ENCODE measurements at regions not wholly inside any gene's neighbourhood (a gene's known extent, or its start where the extent isn't known, plus 50 kb on each side); places are given as distances from the start of the nearest gene placed in this dataset.
"Not testable (repeated sequence)": the region's sequence is repeated elsewhere in the genome, so short reads cannot be mapped to it uniquely, and the experiment has no call there.

DNA sequence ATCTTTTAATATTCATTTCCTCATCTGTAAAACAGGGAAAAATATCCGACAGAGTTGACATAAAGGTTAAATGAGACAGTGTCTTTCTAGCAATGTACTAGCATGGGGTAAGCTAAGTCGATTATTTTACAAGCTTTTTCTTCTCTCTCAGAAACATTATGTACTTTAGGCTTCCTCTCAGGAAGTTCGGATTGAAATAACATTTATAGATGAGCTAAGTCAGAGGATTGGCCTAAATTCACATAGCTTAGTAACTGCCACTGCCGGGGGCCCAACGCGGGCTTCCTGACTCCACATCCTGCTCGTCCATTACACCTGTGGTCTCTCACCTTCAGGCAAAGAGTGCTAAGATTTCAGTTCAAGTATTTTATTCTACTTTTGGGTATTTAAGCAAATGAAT, 462.3 kb upstream of the NFIA start:
- Histone ChIP-seq H3K27me3 (replicated peaks in 2 of 5; ENCODE audit: control insufficient read depth in 4 of 5, insufficient read depth in 5 of 5, low read length in 4 of 5) (no peaks in the 10 kb centered on the region), H3K4me3 (ENCODE audit: control insufficient read depth in 1 of 7, extremely low read depth in 1 of 7, insufficient read depth in 4 of 7, low read depth in 2 of 7, low read length in 6 of 7) (no peak overlapping the region), H3K36me3 (ENCODE audit: control insufficient read depth in 4 of 4, insufficient read depth in 4 of 4, low read length in 3 of 4) (no peaks in the 10 kb centered on the region), H3K27ac (ENCODE audit: insufficient read depth in 1 of 2, low read depth in 1 of 2, low read length in 2 of 2, poor library complexity in 1 of 2, severe bottlenecking in 2 of 2) (peak overlapping the region in 1 of 2 experiments; percentile 47), H3K4me1 (ENCODE audit: control extremely low read depth in 1 of 4, control insufficient read depth in 4 of 4, insufficient read depth in 4 of 4, low read length in 3 of 4) (peaks cover 16 to 34% (median 23%) of the 10 kb centered on the region in 4 experiments), H3K9me3 (ENCODE audit: control extremely low read depth in 1 of 5, control insufficient read depth in 4 of 5, insufficient read depth in 2 of 5, low read depth in 1 of 5, low read length in 4 of 5) (no peaks in the 10 kb centered on the region)
- 0% methylated on average over 1 of the region's 7 CpGs for WGBS (ENCODE audit: insufficient coverage)
- ChIA-PET CTCF (no interaction called here), POLR2A (no interaction called here)
- peak in 2 of 3 donors; percentile 10 to 40 for DNase-seq

DNA sequence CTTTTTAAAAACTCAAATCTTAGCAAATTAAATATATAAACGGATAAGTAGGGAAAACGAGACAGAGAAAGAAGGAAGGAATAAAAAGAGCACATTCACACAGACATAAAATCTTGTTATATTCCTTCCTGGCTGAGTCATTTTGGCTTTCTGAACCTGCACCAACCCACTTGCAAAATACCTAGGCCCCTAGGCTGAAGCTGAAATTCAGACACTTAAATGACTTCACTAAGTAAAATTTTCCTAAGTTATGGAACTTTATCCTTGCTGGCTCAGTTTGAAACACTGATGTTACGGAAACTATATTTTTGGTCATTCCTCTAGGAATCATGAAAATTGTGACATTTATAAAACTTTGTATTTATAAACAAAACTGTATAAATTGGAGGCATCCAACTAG, 462.8 kb upstream of the NFIA start:
- no peaks in the 10 kb centered on the region for H3K36me3 ChIP-seq (ENCODE audit: control insufficient read depth in 4 of 4, insufficient read depth in 4 of 4, low read length in 3 of 4)
- H3K27ac ChIP-seq (ENCODE audit: insufficient read depth in 1 of 2, low read depth in 1 of 2, low read length in 2 of 2, poor library complexity in 1 of 2, severe bottlenecking in 2 of 2): no peak overlapping the region
- DNase-seq: peak in 2 of 3 donors; percentile 34 to 53
- ChIA-PET CTCF (interaction anchor here (1.0 to 1.5 kb wide), 2 partner anchors 22 to 39 kb away, joined by 3 read pairs; no protein-coding TSS in a partner anchor), POLR2A (no interaction called here)
- peaks cover 16 to 34% (median 23%) of the 10 kb centered on the region in 4 experiments for H3K4me1 ChIP-seq (ENCODE audit: control extremely low read depth in 1 of 4, control insufficient read depth in 4 of 4, insufficient read depth in 4 of 4, low read length in 3 of 4)
- WGBS (ENCODE audit: insufficient coverage): no CpG with 5 or more reads among the region's 3 CpGs
- H3K27me3 ChIP-seq (replicated peaks in 2 of 5; ENCODE audit: control insufficient read depth in 4 of 5, insufficient read depth in 5 of 5, low read length in 4 of 5): no peaks in the 10 kb centered on the region
- no peaks in the 10 kb centered on the region for H3K9me3 ChIP-seq (ENCODE audit: control extremely low read depth in 1 of 5, control insufficient read depth in 4 of 5, insufficient read depth in 2 of 5, low read depth in 1 of 5, low read length in 4 of 5)
- H3K4me3 ChIP-seq (ENCODE audit: control insufficient read depth in 1 of 7, extremely low read depth in 1 of 7, insufficient read depth in 4 of 7, low read depth in 2 of 7, low read length in 6 of 7): no peak overlapping the region

DNA sequence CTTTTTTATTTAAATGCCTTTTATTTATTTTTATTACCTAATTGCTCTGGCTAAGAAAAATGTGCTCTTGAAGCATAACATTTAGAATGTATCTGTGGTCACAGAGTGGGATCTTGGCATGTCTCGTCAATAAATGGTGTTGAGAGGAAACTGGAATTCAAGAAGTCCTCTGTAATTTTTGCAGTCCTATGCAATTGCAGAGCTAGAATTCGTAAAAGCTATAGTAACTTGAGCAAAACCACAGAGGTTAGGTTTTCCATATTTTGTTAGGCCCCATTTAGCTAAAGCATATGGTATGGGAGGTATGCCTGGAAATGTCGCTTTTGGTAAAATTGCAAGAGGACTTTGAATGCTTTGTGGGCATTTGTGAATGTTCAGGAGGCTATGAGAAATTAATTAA, 466.7 kb upstream of the NFIA start:
- ChIA-PET POLR2A (no interaction called here), CTCF (no interaction called here)
- DNase-seq: no peak
- Histone ChIP-seq H3K9me3 (ENCODE audit: control extremely low read depth in 1 of 5, control insufficient read depth in 4 of 5, insufficient read depth in 2 of 5, low read depth in 1 of 5, low read length in 4 of 5) (no peaks in the 10 kb centered on the region), H3K36me3 (ENCODE audit: control insufficient read depth in 4 of 4, insufficient read depth in 4 of 4, low read length in 3 of 4) (no peaks in the 10 kb centered on the region), H3K27me3 (replicated peaks in 2 of 5; ENCODE audit: control insufficient read depth in 4 of 5, insufficient read depth in 5 of 5, low read length in 4 of 5) (no peaks in the 10 kb centered on the region), H3K27ac (ENCODE audit: insufficient read depth in 1 of 2, low read depth in 1 of 2, low read length in 2 of 2, poor library complexity in 1 of 2, severe bottlenecking in 2 of 2) (no peak overlapping the region), H3K4me3 (ENCODE audit: control insufficient read depth in 1 of 7, extremely low read depth in 1 of 7, insufficient read depth in 4 of 7, low read depth in 2 of 7, low read length in 6 of 7) (no peak overlapping the region), H3K4me1 (ENCODE audit: control extremely low read depth in 1 of 4, control insufficient read depth in 4 of 4, insufficient read depth in 4 of 4, low read length in 3 of 4) (peaks cover 5 to 14% (median 13%) of the 10 kb centered on the region in 4 experiments)
- 100% methylated on average over 2 of the region's 3 CpGs for WGBS (ENCODE audit: insufficient coverage)

DNA sequence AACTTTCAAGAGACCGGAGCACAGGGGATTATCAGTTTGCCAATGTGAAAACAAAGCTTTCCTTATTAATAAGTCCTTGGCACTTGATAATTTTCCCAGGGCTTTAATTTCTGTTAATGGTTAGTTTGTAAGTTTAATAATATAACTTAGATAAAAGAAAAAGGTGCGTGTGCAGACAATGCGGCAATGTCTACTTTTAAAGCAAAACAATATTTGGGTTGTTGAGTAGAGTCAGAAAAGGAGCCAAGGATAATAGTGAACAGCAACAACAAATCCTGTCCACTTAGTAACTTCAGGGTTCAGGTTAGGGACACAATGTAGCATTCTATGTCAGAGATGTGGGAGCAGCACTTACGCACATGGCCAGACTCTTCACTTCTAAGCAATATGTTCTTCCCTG, 469.6 kb upstream of the NFIA start:
- Histone ChIP-seq H3K9me3 (ENCODE audit: control extremely low read depth in 1 of 5, control insufficient read depth in 4 of 5, insufficient read depth in 2 of 5, low read depth in 1 of 5, low read length in 4 of 5) (no peaks in the 10 kb centered on the region), H3K27me3 (replicated peaks in 2 of 5; ENCODE audit: control insufficient read depth in 4 of 5, insufficient read depth in 5 of 5, low read length in 4 of 5) (no peaks in the 10 kb centered on the region), H3K4me3 (ENCODE audit: control insufficient read depth in 1 of 7, extremely low read depth in 1 of 7, insufficient read depth in 4 of 7, low read depth in 2 of 7, low read length in 6 of 7) (no peak overlapping the region), H3K4me1 (ENCODE audit: control extremely low read depth in 1 of 4, control insufficient read depth in 4 of 4, insufficient read depth in 4 of 4, low read length in 3 of 4) (no peaks in the 10 kb centered on the region), H3K36me3 (ENCODE audit: control insufficient read depth in 4 of 4, insufficient read depth in 4 of 4, low read length in 3 of 4) (no peaks in the 10 kb centered on the region), H3K27ac (ENCODE audit: insufficient read depth in 1 of 2, low read depth in 1 of 2, low read length in 2 of 2, poor library complexity in 1 of 2, severe bottlenecking in 2 of 2) (no peak overlapping the region)
- ChIA-PET POLR2A (no interaction called here), CTCF (interaction anchor here (0.6 kb wide), 1 partner anchor 893 kb away, joined by 3 read pairs; no protein-coding TSS in a partner anchor)
- WGBS (ENCODE audit: insufficient coverage): 60% methylated on average over 1 of the region's 4 CpGs
- no peak for DNase-seq

DNA sequence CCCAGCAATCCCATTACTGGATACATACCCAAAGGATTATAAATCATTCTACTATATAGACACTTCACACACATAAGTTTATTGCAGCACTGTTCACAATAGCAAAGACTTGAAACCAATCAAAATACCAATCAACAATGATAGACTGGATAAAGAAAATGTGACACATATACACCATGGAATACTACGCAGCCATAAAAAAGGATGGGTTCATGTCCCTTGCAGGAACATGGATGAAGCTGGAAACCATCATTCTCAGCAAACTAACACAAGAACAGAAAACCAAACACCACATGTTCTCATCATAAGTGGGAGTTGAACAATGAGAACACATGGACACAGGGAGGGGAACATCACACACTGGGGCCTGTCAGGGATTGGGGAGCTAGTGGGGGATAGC, 475.4 kb upstream of the NFIA start:
- CTCF ChIA-PET; H3K27ac ChIP-seq (ENCODE audit: insufficient read depth in 1 of 2, low read depth in 1 of 2, low read length in 2 of 2, poor library complexity in 1 of 2, severe bottlenecking in 2 of 2): not testable (repeated sequence)
- WGBS (ENCODE audit: insufficient coverage): no CpG with 5 or more reads among the region's 1 CpG

DNA sequence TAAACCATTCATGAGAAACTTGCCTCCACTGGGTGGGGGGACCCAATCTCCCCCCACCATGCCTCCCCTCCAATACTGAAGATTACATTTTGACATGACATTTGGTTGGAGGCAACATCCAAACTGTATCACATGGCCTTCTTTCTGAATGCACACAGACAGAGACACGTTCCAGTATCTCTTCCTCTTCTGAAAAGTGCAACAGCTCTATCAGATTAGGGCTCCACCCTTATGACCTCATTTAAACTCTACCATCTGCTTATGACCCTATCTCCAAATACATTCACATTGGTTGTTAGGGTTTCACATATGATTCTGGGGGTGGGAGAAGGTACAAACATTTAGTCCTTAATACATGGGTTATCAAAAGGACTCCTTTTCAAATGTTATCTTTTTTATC, 481.8 kb upstream of the NFIA start:
- Histone ChIP-seq H3K36me3 (ENCODE audit: control insufficient read depth in 4 of 4, insufficient read depth in 4 of 4, low read length in 3 of 4) (no peaks in the 10 kb centered on the region), H3K27me3 (replicated peaks in 2 of 5; ENCODE audit: control insufficient read depth in 4 of 5, insufficient read depth in 5 of 5, low read length in 4 of 5) (no peaks in the 10 kb centered on the region), H3K9me3 (ENCODE audit: control extremely low read depth in 1 of 5, control insufficient read depth in 4 of 5, insufficient read depth in 2 of 5, low read depth in 1 of 5, low read length in 4 of 5) (peaks cover 0 to 3% (median 3%) of the 10 kb centered on the region in 5 experiments), H3K4me1 (ENCODE audit: control extremely low read depth in 1 of 4, control insufficient read depth in 4 of 4, insufficient read depth in 4 of 4, low read length in 3 of 4) (no peaks in the 10 kb centered on the region), H3K4me3 (ENCODE audit: control insufficient read depth in 1 of 7, extremely low read depth in 1 of 7, insufficient read depth in 4 of 7, low read depth in 2 of 7, low read length in 6 of 7) (no peak overlapping the region), H3K27ac (ENCODE audit: insufficient read depth in 1 of 2, low read depth in 1 of 2, low read length in 2 of 2, poor library complexity in 1 of 2, severe bottlenecking in 2 of 2) (no peak overlapping the region)
- ChIA-PET CTCF (no interaction called here), POLR2A (no interaction called here)
- DNase-seq: no peak
- 80% methylated on average over 1 of the region's 1 CpG for WGBS (ENCODE audit: insufficient coverage)

More for the DNA sequence above, 475.4 kb upstream of the NFIA start:
- DNase-seq; H3K4me3 ChIP-seq (ENCODE audit: control insufficient read depth in 1 of 7, extremely low read depth in 1 of 7, insufficient read depth in 4 of 7, low read depth in 2 of 7, low read length in 6 of 7); H3K36me3 ChIP-seq (ENCODE audit: control insufficient read depth in 4 of 4, insufficient read depth in 4 of 4, low read length in 3 of 4); POLR2A ChIA-PET; H3K27me3 ChIP-seq (replicated peaks in 2 of 5; ENCODE audit: control insufficient read depth in 4 of 5, insufficient read depth in 5 of 5, low read length in 4 of 5); H3K4me1 ChIP-seq (ENCODE audit: control extremely low read depth in 1 of 4, control insufficient read depth in 4 of 4, insufficient read depth in 4 of 4, low read length in 3 of 4); H3K9me3 ChIP-seq (ENCODE audit: control extremely low read depth in 1 of 5, control insufficient read depth in 4 of 5, insufficient read depth in 2 of 5, low read depth in 1 of 5, low read length in 4 of 5): not testable (repeated sequence)

DNA sequence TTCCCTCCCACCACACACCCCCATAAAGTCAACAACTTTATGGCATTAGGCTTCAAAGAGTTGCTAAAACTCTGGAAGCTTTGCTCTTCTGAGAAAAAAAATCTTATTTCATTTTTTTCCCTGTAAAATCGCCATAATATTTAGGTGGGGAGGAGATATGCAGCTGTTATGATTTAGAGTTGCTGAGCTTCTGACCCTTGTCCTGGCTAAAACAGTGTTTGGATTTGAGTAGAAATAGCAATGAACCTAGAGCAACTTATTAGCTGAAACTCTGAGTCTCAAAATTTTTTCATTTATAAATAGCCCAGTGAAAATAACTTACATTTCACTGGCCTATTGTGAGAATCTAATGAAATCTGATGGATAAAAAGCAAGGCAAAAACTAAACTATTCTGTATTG, 482.8 kb upstream of the NFIA start:
- H3K4me3 ChIP-seq (ENCODE audit: control insufficient read depth in 1 of 7, extremely low read depth in 1 of 7, insufficient read depth in 4 of 7, low read depth in 2 of 7, low read length in 6 of 7): no peak overlapping the region
- no peak for DNase-seq
- WGBS (ENCODE audit: insufficient coverage): no CpG with 5 or more reads among the region's 1 CpG
- H3K4me1 ChIP-seq (ENCODE audit: control extremely low read depth in 1 of 4, control insufficient read depth in 4 of 4, insufficient read depth in 4 of 4, low read length in 3 of 4): no peaks in the 10 kb centered on the region
- ChIA-PET POLR2A (no interaction called here), CTCF (no interaction called here)
- H3K27ac ChIP-seq (ENCODE audit: insufficient read depth in 1 of 2, low read depth in 1 of 2, low read length in 2 of 2, poor library complexity in 1 of 2, severe bottlenecking in 2 of 2): no peak overlapping the region
- peaks cover 0 to 3% (median 3%) of the 10 kb centered on the region in 5 experiments for H3K9me3 ChIP-seq (ENCODE audit: control extremely low read depth in 1 of 5, control insufficient read depth in 4 of 5, insufficient read depth in 2 of 5, low read depth in 1 of 5, low read length in 4 of 5)
- H3K36me3 ChIP-seq (ENCODE audit: control insufficient read depth in 4 of 4, insufficient read depth in 4 of 4, low read length in 3 of 4): no peaks in the 10 kb centered on the region
- no peaks in the 10 kb centered on the region for H3K27me3 ChIP-seq (replicated peaks in 2 of 5; ENCODE audit: control insufficient read depth in 4 of 5, insufficient read depth in 5 of 5, low read length in 4 of 5)
